Activated B cell treated with CpG ODN at 0.5 μM for 24 hours (primary cell): ENCODE measurements at regions not wholly inside any gene's neighbourhood (a gene's known extent, or its start where the extent isn't known, plus 50 kb on each side); places are given as distances from the start of the nearest gene placed in this dataset.

Experiments used
- ATAC-seq: fragments of 200-7000 bp; cut with Tn5 transposase; one replicate; pipeline ENCODE4 v1.10.0; 2021; ENCODE audit warnings: low read depth, mild to moderate bottlenecking, moderate library complexity
- CTCF ChIA-PET: fragments of 350-600 bp; sonication (Branson Sonifier 250); formaldehyde crosslinking; loops from one replicate; lab custom pipeline; 2021; ENCODE audit warnings: antibody characterized with exemption; lab: Charles Lee
- POLR2A ChIA-PET: fragments of 350-600 bp; sonication (Branson Sonifier 250); formaldehyde crosslinking; loops from one replicate; lab custom pipeline; 2021; ENCODE audit warnings: antibody characterized with exemption; lab: Charles Lee
- DNase-seq: peaks from one replicate; pipeline ENCODE4 v3.0.0; 2022
- H3K27ac Mint-ChIP-seq: one replicate; pipeline ENCODE4 v1.8.0; 2020; ENCODE audit warnings: mixed read lengths
- H3K27me3 Mint-ChIP-seq: one replicate; pipeline ENCODE4 v1.8.0; 2021; ENCODE audit warnings: mixed read lengths
- H3K36me3 Mint-ChIP-seq: one replicate; pipeline ENCODE4 v1.8.0; 2021; ENCODE audit warnings: low read depth, mixed read lengths
- H3K4me1 Mint-ChIP-seq: one replicate; pipeline ENCODE4 v1.8.0; 2021; ENCODE audit warnings: mixed read lengths
- H3K4me3 Mint-ChIP-seq: one replicate; pipeline ENCODE4 v1.8.0; 2020; ENCODE audit warnings: mild to moderate bottlenecking, mixed read lengths
- H3K9me3 Mint-ChIP-seq: one replicate; pipeline ENCODE4 v1.8.0; 2020; ENCODE audit warnings: mixed read lengths
- intact Hi-C: fragments of 100-400 bp; cut with micrococcal nuclease; formaldehyde crosslinking; loops from one replicate; pipeline ENCODE4 v1.15.1; 2024
- TF ChIP-seq, protein P1 (sequence below): fragments of 200-600 bp; IDR thresholded peaks from one replicate; pipeline ENCODE4 v1.8.0; 2022; ENCODE audit warnings: antibody characterized with exemption, mild to moderate bottlenecking

DNA sequence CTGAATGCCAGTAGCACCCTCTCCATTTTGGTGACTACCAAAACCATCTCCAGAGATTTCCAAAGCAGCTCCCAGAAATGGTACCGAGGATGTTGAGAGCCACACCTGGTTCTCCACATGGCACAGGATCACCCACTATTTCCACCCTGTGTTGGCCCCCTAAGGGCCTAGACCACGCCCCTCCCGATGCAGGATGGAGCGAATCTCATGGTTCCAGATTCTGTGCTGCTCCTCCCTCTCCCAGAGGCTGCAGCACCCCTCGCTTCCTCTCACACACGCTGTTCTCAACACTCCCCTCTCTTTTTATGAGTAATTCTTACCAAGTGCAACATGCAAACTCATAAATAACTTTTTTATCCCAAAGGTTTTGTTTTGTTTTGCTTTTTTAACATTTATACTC lies 571.5 kb downstream of the STK39 start:
- H3K27me3 Mint-ChIP-seq, result no peaks in the 10 kb centered on the region
- TF ChIP-seq, protein P1, sequence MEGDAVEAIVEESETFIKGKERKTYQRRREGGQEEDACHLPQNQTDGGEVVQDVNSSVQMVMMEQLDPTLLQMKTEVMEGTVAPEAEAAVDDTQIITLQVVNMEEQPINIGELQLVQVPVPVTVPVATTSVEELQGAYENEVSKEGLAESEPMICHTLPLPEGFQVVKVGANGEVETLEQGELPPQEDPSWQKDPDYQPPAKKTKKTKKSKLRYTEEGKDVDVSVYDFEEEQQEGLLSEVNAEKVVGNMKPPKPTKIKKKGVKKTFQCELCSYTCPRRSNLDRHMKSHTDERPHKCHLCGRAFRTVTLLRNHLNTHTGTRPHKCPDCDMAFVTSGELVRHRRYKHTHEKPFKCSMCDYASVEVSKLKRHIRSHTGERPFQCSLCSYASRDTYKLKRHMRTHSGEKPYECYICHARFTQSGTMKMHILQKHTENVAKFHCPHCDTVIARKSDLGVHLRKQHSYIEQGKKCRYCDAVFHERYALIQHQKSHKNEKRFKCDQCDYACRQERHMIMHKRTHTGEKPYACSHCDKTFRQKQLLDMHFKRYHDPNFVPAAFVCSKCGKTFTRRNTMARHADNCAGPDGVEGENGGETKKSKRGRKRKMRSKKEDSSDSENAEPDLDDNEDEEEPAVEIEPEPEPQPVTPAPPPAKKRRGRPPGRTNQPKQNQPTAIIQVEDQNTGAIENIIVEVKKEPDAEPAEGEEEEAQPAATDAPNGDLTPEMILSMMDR, result no peak
- ChIA-PET CTCF (no interaction called here), POLR2A (no interaction called here)
- no peak overlapping the region for H3K27ac Mint-ChIP-seq
- no peak for DNase-seq
- no peak overlapping the region for H3K4me3 Mint-ChIP-seq
- intact Hi-C loops, result no loop called here
- ATAC-seq, result no peak
- H3K36me3 Mint-ChIP-seq, result no peaks in the 10 kb centered on the region
- no peaks in the 10 kb centered on the region for H3K4me1 Mint-ChIP-seq
- peaks cover under 1% of the 10 kb centered on the region for H3K9me3 Mint-ChIP-seq

DNA sequence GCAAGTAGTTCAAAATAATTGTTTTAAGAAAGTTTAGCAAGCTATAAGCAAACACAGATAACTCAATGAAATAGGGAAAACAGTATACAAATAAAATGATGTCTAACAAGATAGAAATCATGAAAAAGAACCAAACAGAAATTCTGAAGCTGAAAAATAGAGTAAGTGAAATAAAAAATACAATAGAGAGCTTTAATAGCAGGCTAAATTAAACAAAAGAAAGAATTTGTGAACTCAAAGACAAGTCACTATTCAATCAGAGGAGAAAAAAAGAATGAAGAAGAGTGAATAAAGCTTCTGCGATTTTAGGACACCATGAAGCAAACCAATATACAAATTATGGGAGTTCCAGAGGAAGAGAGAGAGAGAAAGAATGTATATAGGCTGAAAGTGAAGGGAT lies 576.8 kb downstream of the STK39 start:
- H3K36me3 Mint-ChIP-seq, result no peaks in the 10 kb centered on the region
- no peaks in the 10 kb centered on the region for H3K4me1 Mint-ChIP-seq
- CTCF ChIA-PET, result no interaction called here
- no peaks in the 10 kb centered on the region for H3K27me3 Mint-ChIP-seq
- peaks cover 15% of the 10 kb centered on the region for H3K9me3 Mint-ChIP-seq
- POLR2A ChIA-PET, result no interaction called here
- ATAC-seq (no peak), DNase-seq (no peak)
- no peak overlapping the region for H3K27ac Mint-ChIP-seq
- TF ChIP-seq, protein P1, result no peak
- no peak overlapping the region for H3K4me3 Mint-ChIP-seq
- intact Hi-C loops, result no loop called here

DNA sequence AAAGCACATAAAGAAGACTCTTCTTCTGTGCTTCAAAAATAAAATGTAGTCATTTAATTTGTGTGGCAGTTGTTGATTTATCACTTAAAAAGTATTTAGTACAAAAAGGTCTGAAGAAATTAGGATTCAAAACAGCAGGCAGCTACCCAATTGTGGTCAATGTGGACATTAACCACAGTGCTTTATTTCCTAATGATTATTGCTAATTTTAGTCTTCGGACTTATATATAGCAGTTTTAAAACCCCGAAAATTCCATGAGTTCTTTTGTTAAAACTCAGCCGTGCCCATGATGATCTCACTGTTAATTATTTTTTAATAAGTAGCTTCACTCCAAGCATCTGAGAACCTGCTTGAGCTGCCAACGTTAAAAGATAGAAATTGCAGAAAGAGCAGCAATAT lies 594.3 kb downstream of the STK39 start:
- TF ChIP-seq, protein P1, result no peak
- DNase-seq (no peak), ATAC-seq (no peak)
- H3K36me3 Mint-ChIP-seq, result no peaks in the 10 kb centered on the region
- intact Hi-C loops, result no loop called here
- no peak overlapping the region for H3K27ac Mint-ChIP-seq
- no peaks in the 10 kb centered on the region for H3K9me3 Mint-ChIP-seq
- no peaks in the 10 kb centered on the region for H3K27me3 Mint-ChIP-seq
- no peak overlapping the region for H3K4me3 Mint-ChIP-seq
- ChIA-PET POLR2A (no interaction called here), CTCF (no interaction called here)
- no peaks in the 10 kb centered on the region for H3K4me1 Mint-ChIP-seq

DNA sequence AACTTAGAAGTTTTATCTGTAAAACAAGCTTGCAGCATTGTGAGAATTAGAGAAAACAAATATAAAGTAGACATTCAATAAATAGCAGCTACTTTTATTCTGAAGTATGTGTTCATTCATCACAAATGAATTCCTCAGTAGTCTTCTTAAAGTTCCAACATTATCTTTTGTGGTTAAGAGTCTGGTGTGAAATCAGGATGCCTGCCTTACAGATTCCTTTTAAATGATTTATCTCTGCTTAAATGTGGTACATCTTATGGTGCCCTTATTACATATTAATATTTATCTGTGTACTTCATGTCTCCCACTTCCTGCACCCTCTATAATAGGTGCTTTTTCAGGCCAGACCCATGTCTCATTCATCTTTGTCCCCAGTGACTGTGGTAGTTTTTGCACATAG lies 595.0 kb downstream of the STK39 start:
- no peak overlapping the region for H3K4me3 Mint-ChIP-seq
- H3K27ac Mint-ChIP-seq, result no peak overlapping the region
- TF ChIP-seq, protein P1, result no peak
- H3K4me1 Mint-ChIP-seq, result no peaks in the 10 kb centered on the region
- no peaks in the 10 kb centered on the region for H3K36me3 Mint-ChIP-seq
- DNase-seq, result no peak
- intact Hi-C loops, result no loop called here
- POLR2A ChIA-PET, result no interaction called here
- CTCF ChIA-PET, result no interaction called here
- no peaks in the 10 kb centered on the region for H3K27me3 Mint-ChIP-seq
- H3K9me3 Mint-ChIP-seq, result no peaks in the 10 kb centered on the region
- ATAC-seq, result no peak

DNA sequence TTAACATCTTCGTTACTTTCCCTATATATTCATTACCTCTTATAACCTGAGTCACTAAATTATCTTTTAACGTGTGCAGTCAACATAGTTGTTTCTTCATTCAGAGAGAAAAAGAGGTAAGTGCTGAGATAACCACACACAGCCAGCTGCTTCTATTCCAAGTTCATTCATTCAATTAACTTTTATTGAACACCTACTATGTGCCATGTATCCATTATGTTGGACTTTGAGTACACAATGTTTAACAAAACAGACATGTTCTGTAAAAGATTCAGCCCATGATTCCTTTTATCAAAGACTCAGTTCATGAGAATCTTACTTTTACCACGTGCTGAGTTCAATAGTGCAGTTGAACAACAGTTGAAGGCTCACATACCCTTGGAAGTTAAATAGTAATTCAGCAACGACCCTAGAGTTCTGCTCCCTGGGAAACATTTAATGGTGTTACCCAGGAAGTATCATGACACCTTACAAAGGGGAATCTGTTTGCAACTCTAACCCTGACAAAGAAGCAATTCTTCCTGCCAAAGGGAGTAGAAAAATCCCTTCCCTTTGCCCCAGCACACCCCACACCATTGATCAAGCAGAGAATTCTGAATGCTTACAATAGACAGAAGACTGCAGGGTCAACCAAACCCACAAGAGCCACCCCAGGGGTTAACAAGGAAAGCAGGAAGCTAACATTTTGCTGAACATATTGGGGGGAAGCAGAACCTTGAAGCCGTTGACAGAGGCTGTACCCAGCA lies 595.8 kb downstream of the STK39 start:
- H3K4me1 Mint-ChIP-seq, result no peaks in the 10 kb centered on the region
- intact Hi-C loops, result no loop called here
- H3K4me3 Mint-ChIP-seq, result no peak overlapping the region
- POLR2A ChIA-PET, result no interaction called here
- TF ChIP-seq, protein P1, result no peak
- no peaks in the 10 kb centered on the region for H3K27me3 Mint-ChIP-seq
- ATAC-seq (no peak), DNase-seq (no peak)
- H3K9me3 Mint-ChIP-seq, result no peaks in the 10 kb centered on the region
- H3K27ac Mint-ChIP-seq, result no peak overlapping the region
- CTCF ChIA-PET, result no interaction called here
- H3K36me3 Mint-ChIP-seq, result no peaks in the 10 kb centered on the region
